ENCODE measurements at regions not wholly inside any gene's neighbourhood (a gene's known extent, or its start where the extent isn't known, plus 50 kb on each side); places are given as distances from the start of the nearest gene placed in this dataset.
"Not testable (repeated sequence)": the region's sequence is repeated elsewhere in the genome, so short reads cannot be mapped to it uniquely, and the experiment has no call there.

DNA sequence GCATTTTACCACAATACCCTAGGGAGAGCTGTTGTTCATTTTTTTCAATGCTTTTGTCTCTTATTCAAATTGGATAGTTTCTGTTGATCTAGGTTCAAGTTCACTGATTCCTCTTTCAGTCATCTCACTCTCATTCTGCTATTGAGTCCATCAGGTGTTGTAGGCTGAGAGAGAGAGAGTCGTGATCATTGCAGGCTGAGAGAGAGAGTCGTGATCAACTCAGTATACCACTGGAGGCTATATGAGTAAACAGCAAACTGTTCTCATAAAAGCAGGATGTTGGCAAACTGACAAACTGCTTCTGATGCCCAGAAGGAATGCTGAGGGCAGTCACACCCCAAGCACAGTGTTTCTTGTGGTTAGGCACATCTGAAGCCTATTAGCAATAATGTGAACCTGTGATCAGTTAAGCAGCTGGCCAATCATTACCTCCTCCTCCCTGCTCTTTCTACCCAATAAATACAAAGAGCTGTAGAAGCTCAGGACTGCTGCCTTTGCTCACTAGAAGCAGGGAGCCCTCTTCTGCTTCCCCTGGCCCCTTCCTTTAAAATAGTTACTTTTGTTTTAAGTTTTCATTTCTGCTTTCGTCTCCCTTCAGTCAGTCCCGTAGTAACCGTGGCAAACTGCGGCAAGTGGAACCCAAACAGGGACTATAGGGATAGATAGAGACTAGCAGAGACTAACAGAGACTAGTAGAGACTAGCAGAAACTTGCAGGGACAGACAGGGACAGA, 476.1 kb upstream of the ACO1 start:
- H3K27me3 Mint-ChIP-seq (ENCODE audit: insufficient read depth, low read depth): no peaks in the 10 kb centered on the region
- H3K4me2 ChIP-seq: no peak overlapping the region
- H3K27ac Mint-ChIP-seq: no peak overlapping the region
- no peaks in the 10 kb centered on the region for H3K79me2 ChIP-seq (ENCODE audit: low read depth)
- H3K4me3 ChIP-seq: no peak overlapping the region
- no peak overlapping the region for H3K4me3 Mint-ChIP-seq
- H3K4me1 ChIP-seq: no peaks in the 10 kb centered on the region
- no peaks in the 10 kb centered on the region for H3K36me3 ChIP-seq
- H3F3A ChIP-seq (ENCODE audit: low read depth): no peaks in the 10 kb centered on the region
- no peaks in the 10 kb centered on the region for H4K20me1 ChIP-seq (ENCODE audit: low read depth)
- no peaks in the 10 kb centered on the region for H3K9me3 Mint-ChIP-seq
- no peak overlapping the region for H2AFZ ChIP-seq (replicated peaks)
- H3K27me3 ChIP-seq: no peaks in the 10 kb centered on the region
- H3K9me3 ChIP-seq (ENCODE audit: low read depth): no peaks in the 10 kb centered on the region
- no peaks in the 10 kb centered on the region for H3K36me3 Mint-ChIP-seq
- DNase-seq (ENCODE audit: low spot score): no peak
- H3K4me1 Mint-ChIP-seq: no peaks in the 10 kb centered on the region
- TF ChIP-seq CTCF (IDR thresholded peaks at IDR 0.05) (no peak), EZH2phosphoT487 (IDR thresholded peaks at IDR 0.05) (no peak), EZH2 (IDR thresholded peaks at IDR 0.05) (no peak)
- H3K27ac ChIP-seq: no peak overlapping the region
- no peak overlapping the region for H3K9ac ChIP-seq

DNA sequence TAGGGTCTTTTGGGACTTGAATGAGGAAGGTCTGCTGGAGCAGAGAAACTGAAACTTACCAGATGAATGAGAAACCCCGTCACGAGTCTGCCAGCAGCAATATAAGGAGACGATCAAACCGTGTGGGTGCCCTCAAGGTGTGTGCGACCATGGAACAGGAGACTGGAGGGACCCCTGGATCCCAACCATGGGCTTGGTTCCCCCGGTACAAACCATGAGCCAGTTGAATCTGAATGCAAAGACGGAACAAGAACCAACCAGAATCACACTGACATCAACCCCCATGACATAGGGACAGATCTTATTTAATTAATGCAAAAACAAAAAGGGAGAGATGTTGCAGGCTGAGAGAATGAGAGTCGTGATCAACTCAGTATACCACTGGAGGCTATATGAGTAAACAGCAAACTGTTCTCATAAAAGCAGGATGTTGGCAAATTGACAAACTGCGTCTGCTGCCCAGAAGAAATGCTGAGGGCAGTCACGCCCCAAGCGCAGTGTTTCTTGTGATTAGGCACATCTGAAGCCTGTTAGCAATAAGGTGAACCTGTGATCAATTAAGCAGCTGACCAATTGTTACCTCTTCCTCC, 475.5 kb upstream of the ACO1 start:
- TF ChIP-seq CTCF (IDR thresholded peaks at IDR 0.05): no peak
- no peak for TF ChIP-seq EZH2phosphoT487 (IDR thresholded peaks at IDR 0.05)
- TF ChIP-seq EZH2 (IDR thresholded peaks at IDR 0.05): no peak
- Histone ChIP-seq H3K36me3 (no peaks in the 10 kb centered on the region), H3F3A (ENCODE audit: low read depth) (no peaks in the 10 kb centered on the region), H3K9me3 (ENCODE audit: low read depth) (no peaks in the 10 kb centered on the region), H3K79me2 (ENCODE audit: low read depth) (no peaks in the 10 kb centered on the region), H3K27me3 (no peaks in the 10 kb centered on the region), H2AFZ (replicated peaks) (no peak overlapping the region), H3K4me3 (no peak overlapping the region), H4K20me1 (ENCODE audit: low read depth) (no peaks in the 10 kb centered on the region), H3K4me1 (no peaks in the 10 kb centered on the region), H3K9ac (no peak overlapping the region), H3K27ac (no peak overlapping the region), H3K4me2 (no peak overlapping the region)
- no peak for DNase-seq (ENCODE audit: low spot score)
- Mint-ChIP-seq H3K4me3 (no peak overlapping the region), H3K27me3 (ENCODE audit: insufficient read depth, low read depth) (no peaks in the 10 kb centered on the region), H3K4me1 (no peaks in the 10 kb centered on the region), H3K36me3 (no peaks in the 10 kb centered on the region), H3K27ac (no peak overlapping the region), H3K9me3 (no peaks in the 10 kb centered on the region)

- Histone ChIP-seq H2AFZ (replicated peaks) (no peak overlapping the region), H3F3A (ENCODE audit: low read depth) (no peaks in the 10 kb centered on the region), H3K4me2 (no peak overlapping the region), H3K36me3 (no peaks in the 10 kb centered on the region), H3K27me3 (no peaks in the 10 kb centered on the region), H3K4me3 (no peak overlapping the region), H3K27ac (no peak overlapping the region), H3K79me2 (ENCODE audit: low read depth) (no peaks in the 10 kb centered on the region), H3K9me3 (ENCODE audit: low read depth) (no peaks in the 10 kb centered on the region), H4K20me1 (ENCODE audit: low read depth) (no peaks in the 10 kb centered on the region), H3K4me1 (no peaks in the 10 kb centered on the region), H3K9ac (no peak overlapping the region)
- Mint-ChIP-seq H3K9me3 (no peaks in the 10 kb centered on the region), H3K4me3 (no peak overlapping the region), H3K4me1 (peaks cover 3% of the 10 kb centered on the region), H3K27me3 (ENCODE audit: insufficient read depth, low read depth) (no peaks in the 10 kb centered on the region), H3K27ac (no peak overlapping the region), H3K36me3 (no peaks in the 10 kb centered on the region)
- no peak for TF ChIP-seq EZH2phosphoT487 (IDR thresholded peaks at IDR 0.05)
- no peak for DNase-seq (ENCODE audit: low spot score)
Observed at GRCh38 chr9:31912636-31913035, 471.8 kb upstream of the ACO1 start.

GRCh38 chr9:31916591-31917241, 467.7 kb upstream of the ACO1 start:
- Histone ChIP-seq H3K4me1 (no peaks in the 10 kb centered on the region), H3K9ac (no peak overlapping the region), H3F3A (ENCODE audit: low read depth) (no peaks in the 10 kb centered on the region), H3K27ac (no peak overlapping the region), H3K79me2 (ENCODE audit: low read depth) (no peaks in the 10 kb centered on the region), H3K4me2 (no peak overlapping the region), H3K36me3 (no peaks in the 10 kb centered on the region), H3K27me3 (no peaks in the 10 kb centered on the region), H3K4me3 (no peak overlapping the region), H3K9me3 (ENCODE audit: low read depth) (no peaks in the 10 kb centered on the region), H4K20me1 (ENCODE audit: low read depth) (no peaks in the 10 kb centered on the region), H2AFZ (replicated peaks) (no peak overlapping the region)
- Mint-ChIP-seq H3K27me3 (ENCODE audit: insufficient read depth, low read depth) (no peaks in the 10 kb centered on the region), H3K36me3 (no peaks in the 10 kb centered on the region), H3K27ac (no peak overlapping the region), H3K4me3 (no peak overlapping the region), H3K4me1 (peaks cover 3% of the 10 kb centered on the region), H3K9me3 (no peaks in the 10 kb centered on the region)
- TF ChIP-seq EZH2phosphoT487 (IDR thresholded peaks at IDR 0.05) (no peak), CTCF (IDR thresholded peaks at IDR 0.05) (peak; percentile 24), EZH2 (IDR thresholded peaks at IDR 0.05) (no peak)
- peak; percentile 22 for DNase-seq (ENCODE audit: low spot score)

GRCh38 chr9:31937737-31938136, 446.7 kb upstream of the ACO1 start:
- not testable (repeated sequence) for H3K4me3 Mint-ChIP-seq; H3K27me3 Mint-ChIP-seq (ENCODE audit: insufficient read depth, low read depth); H3K9ac ChIP-seq; H3K36me3 Mint-ChIP-seq; DNase-seq (ENCODE audit: low spot score); H4K20me1 ChIP-seq (ENCODE audit: low read depth); H3K27me3 ChIP-seq; H3F3A ChIP-seq (ENCODE audit: low read depth); H3K4me1 ChIP-seq; H2AFZ ChIP-seq (replicated peaks); H3K4me2 ChIP-seq; H3K36me3 ChIP-seq; H3K4me1 Mint-ChIP-seq; H3K4me3 ChIP-seq; H3K27ac Mint-ChIP-seq; H3K27ac ChIP-seq; H3K9me3 ChIP-seq (ENCODE audit: low read depth); H3K79me2 ChIP-seq (ENCODE audit: low read depth)
- peaks cover 11% of the 10 kb centered on the region for H3K9me3 Mint-ChIP-seq

Data from neural progenitor cell (in vitro differentiated cells).